Skeletal muscle satellite cell (primary cell): ENCODE measurements at regions not wholly inside any gene's neighbourhood (a gene's known extent, or its start where the extent isn't known, plus 50 kb on each side); places are given as distances from the start of the nearest gene placed in this dataset.

Source experiments
- H3K27me3 ChIP-seq: 2 replicates; pipeline ENCODE4 v1.7.0; 2013; ENCODE audit warnings: low read length; ENCODE audit not compliant: control insufficient read depth, insufficient read depth
- H3K36me3 ChIP-seq: 2 replicates; pipeline ENCODE4 v1.7.0; 2013; ENCODE audit warnings: mild to moderate bottlenecking, control low read depth, low read length; ENCODE audit not compliant: insufficient read depth
- H3K4me1 ChIP-seq: 2 replicates; pipeline ENCODE4 v1.7.0; 2013; ENCODE audit warnings: low read length; ENCODE audit not compliant: control insufficient read depth, insufficient read depth
- H3K4me2 ChIP-seq: 2 replicates; pipeline ENCODE4 v1.7.0; 2013; ENCODE audit warnings: mild to moderate bottlenecking, low read length
- H3K4me3 ChIP-seq: 2 replicates; pipeline ENCODE4 v1.7.0; 2013; ENCODE audit warnings: low read length
- H3K9ac ChIP-seq: 2 replicates; pipeline ENCODE4 v1.7.0; 2013; ENCODE audit warnings: mild to moderate bottlenecking, low read depth, low read length, moderate library complexity
- H3K9me3 ChIP-seq: replicated peaks from 2 replicates; pipeline ENCODE4 v1.7.0; 2013; ENCODE audit warnings: mild to moderate bottlenecking, control low read depth, low read length

DNA sequence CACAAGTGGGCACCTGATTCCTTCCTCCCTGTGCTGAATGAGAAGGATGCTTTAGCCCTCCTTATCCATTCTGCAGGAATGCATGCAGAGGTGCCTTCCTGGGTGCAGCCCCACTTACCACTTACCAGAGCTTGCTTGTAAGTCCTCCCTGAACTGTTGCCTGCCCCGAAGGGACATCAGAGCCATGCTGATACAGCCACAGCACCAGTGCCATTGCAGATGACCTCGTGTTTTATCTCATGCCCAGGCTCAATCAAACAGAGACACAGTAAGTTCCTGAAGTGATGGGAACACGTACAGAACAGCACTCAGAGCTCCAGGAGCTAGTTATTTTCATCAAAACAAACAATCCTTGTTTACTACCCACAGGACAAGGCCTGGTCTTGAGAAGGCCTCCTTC, 81.9 kb downstream of the ATP1A1 start:
- Histone ChIP-seq H3K27me3 (peaks cover 15% of the 10 kb centered on the region), H3K4me1 (no peaks in the 10 kb centered on the region), H3K4me3 (no peak overlapping the region), H3K9me3 (no peaks in the 10 kb centered on the region), H3K36me3 (no peaks in the 10 kb centered on the region), H3K4me2 (no peak overlapping the region), H3K9ac (no peak overlapping the region)

DNA sequence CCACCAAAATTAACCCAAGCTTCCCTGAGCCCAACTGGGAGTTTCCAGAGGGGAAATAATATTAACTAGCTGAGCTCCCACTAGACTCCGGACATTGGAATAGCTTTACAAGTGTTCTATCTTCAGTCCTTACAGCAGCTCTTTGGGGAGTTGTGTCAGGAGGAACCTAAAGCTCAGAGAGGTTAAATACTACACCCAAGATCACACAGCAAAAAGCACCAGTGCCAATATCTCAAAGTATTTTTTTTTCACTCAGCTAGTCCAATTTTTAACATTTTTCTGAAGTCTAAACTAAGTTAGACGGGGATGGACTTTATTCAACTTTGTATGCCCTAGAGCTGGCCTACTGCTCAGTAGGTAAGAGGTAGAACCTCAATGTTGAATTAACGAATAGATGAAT, 82.5 kb downstream of the ATP1A1 start:
- H3K4me2 ChIP-seq: no peak overlapping the region
- no peaks in the 10 kb centered on the region for H3K36me3 ChIP-seq
- H3K4me3 ChIP-seq: no peak overlapping the region
- peaks cover 16% of the 10 kb centered on the region for H3K27me3 ChIP-seq
- no peaks in the 10 kb centered on the region for H3K4me1 ChIP-seq
- no peaks in the 10 kb centered on the region for H3K9me3 ChIP-seq
- no peak overlapping the region for H3K9ac ChIP-seq

DNA sequence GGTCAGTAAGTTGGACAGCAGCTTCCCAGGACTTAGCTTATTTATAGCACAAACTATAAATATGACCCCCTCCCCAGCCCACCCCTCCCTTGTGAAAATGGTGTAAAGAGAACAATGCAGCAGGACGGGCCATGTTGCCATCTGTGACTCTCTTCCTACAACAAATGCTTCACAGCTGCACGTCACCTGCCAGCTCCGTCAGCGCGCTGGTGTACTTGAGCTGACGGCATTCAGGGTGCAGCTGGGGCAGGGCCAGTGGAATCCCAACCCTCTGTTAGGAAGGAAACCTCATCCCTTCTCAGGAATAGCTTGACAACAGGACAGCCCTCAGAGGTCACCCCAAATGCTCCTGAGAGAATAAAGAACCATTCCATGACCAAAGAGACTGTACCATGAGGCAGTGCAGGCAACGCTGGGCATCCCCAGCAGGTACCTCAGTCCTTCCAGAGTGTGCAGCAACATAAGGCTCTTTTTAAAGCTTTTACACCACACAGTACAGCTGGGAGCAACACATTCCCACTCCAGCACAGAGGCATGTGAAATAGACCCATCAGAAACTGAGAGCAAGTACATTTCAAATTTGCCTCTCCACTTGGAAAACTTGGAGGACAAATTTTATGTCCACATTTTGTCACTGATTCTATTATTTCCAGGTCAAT, 85.0 kb downstream of the ATP1A1 start:
- H3K36me3 ChIP-seq: no peaks in the 10 kb centered on the region
- no peak overlapping the region for H3K4me3 ChIP-seq
- H3K9ac ChIP-seq: no peak overlapping the region
- H3K4me1 ChIP-seq: no peaks in the 10 kb centered on the region
- no peak overlapping the region for H3K4me2 ChIP-seq
- no peaks in the 10 kb centered on the region for H3K9me3 ChIP-seq
- peaks cover 36% of the 10 kb centered on the region for H3K27me3 ChIP-seq

DNA sequence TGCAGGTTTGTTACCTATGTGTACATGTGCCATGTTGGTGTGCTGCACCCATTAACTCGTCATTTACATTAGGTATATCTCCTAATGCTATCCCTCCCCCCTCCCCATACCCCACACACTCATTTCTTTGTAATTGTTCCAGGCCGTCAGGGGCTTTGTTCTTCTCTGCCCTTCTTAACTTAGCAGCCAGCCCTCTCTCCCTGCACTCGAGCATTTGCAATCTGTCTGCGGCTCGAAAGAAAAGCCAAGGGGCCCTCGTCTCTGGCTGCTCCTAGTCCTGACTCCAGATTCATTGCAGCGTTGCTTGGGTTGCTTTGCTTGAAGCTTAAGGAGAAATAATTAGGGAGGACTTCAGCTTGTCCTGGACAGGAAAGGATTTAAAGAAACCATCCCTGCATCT, 85.7 kb downstream of the ATP1A1 start:
- H3K4me3 ChIP-seq: no peak overlapping the region
- H3K9me3 ChIP-seq: no peaks in the 10 kb centered on the region
- peaks cover 39% of the 10 kb centered on the region for H3K27me3 ChIP-seq
- no peak overlapping the region for H3K9ac ChIP-seq
- H3K36me3 ChIP-seq: no peaks in the 10 kb centered on the region
- H3K4me1 ChIP-seq: no peaks in the 10 kb centered on the region
- H3K4me2 ChIP-seq: no peak overlapping the region

DNA sequence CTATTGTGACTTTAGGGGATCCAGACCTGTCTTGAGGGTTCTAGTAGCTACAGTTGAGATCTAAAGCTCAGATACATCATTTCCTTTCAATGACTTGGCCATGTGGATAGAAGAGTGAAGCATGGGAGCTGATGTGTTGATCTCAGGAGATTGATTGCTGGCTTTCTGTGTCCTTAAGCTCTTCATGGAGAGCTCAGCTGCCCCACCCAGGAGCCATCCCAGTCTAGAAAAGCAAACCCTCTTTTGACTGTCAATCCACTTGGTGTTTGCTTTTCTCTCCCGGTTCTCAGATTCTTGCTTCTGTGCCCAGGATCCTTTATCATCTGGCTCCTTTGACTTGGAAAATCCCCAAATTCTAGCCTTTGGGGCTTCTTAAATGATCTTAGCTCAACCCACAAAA, 87.2 kb downstream of the ATP1A1 start:
- no peak overlapping the region for H3K4me3 ChIP-seq
- no peaks in the 10 kb centered on the region for H3K36me3 ChIP-seq
- H3K4me2 ChIP-seq: no peak overlapping the region
- no peaks in the 10 kb centered on the region for H3K9me3 ChIP-seq
- H3K27me3 ChIP-seq: peaks cover 45% of the 10 kb centered on the region
- no peaks in the 10 kb centered on the region for H3K4me1 ChIP-seq
- no peak overlapping the region for H3K9ac ChIP-seq

DNA sequence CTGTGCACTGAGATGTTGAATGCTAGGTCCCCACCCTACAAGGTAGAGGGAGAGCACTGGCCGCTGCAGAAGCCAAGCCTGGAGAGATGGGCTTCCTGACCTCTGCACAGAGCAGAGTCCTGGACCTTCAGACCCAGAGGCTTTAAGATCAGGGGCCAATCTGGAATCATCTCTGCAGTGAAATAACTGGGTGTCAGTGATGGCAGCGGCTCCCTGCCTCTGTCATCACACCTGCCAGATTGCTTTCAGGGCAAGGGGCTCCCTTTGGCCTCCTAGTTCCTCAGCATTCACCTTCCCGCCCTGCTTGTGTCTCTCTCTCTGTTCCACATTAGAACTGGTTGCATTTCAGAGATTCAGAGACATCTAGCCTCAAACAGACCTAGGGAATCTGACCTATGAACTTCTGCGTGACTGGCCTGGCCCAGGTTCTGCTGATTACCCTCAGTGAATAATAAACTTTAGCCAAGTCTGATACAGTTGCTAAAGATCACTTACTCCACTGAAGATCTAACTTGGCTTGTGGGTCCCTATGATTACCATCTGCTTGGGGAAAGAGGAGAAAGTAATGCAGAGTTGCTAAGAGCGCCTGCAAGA, 87.8 kb downstream of the ATP1A1 start:
- no peaks in the 10 kb centered on the region for H3K36me3 ChIP-seq
- no peaks in the 10 kb centered on the region for H3K9me3 ChIP-seq
- no peaks in the 10 kb centered on the region for H3K4me1 ChIP-seq
- peaks cover 50% of the 10 kb centered on the region for H3K27me3 ChIP-seq
- H3K4me2 ChIP-seq: no peak overlapping the region
- no peak overlapping the region for H3K4me3 ChIP-seq
- H3K9ac ChIP-seq: no peak overlapping the region

DNA sequence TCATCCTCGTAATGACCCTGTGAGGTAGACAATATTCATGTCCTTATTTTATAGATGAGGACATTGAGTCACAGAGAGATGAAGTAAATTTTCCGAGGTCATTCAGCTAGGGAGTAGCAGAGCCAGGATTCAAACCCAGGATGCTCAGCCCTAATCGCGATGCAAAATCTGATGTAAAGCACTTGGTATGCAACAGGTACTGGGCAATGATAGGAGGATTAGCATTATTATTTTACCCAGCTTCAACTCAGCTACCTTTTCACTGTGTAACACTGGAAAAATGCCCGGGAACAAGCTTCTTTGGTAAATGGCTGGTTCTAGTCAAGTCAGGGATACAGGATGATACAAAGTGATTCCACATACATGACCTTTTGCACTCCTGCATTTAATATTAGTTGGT, 88.7 kb downstream of the ATP1A1 start:
- H3K36me3 ChIP-seq: no peaks in the 10 kb centered on the region
- H3K9me3 ChIP-seq: no peaks in the 10 kb centered on the region
- no peak overlapping the region for H3K4me2 ChIP-seq
- no peak overlapping the region for H3K9ac ChIP-seq
- H3K4me3 ChIP-seq: no peak overlapping the region
- H3K27me3 ChIP-seq: peaks cover 57% of the 10 kb centered on the region
- no peaks in the 10 kb centered on the region for H3K4me1 ChIP-seq

DNA sequence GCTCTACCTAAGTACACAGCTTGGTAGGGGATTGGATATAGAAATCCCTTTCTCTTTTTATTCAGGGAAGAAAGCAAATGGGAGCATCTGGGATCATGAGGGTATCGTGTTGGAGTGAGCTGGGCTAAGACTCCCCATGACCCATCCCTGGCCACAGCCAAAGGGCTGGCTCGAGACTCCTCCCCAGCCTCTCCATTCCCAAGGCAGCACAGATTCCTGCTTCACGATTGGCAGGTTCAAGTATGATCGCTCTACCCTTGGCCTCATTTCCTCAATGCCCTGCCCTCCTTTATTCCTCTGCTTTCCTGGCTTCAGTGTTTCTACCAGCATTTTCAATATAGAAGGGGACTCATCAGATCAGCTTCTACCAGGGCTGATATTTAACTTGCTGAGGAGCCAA, 89.7 kb downstream of the ATP1A1 start:
- no peak overlapping the region for H3K4me3 ChIP-seq
- no peak overlapping the region for H3K9ac ChIP-seq
- H3K9me3 ChIP-seq: no peaks in the 10 kb centered on the region
- H3K27me3 ChIP-seq: peaks cover 61% of the 10 kb centered on the region
- H3K36me3 ChIP-seq: no peaks in the 10 kb centered on the region
- no peaks in the 10 kb centered on the region for H3K4me1 ChIP-seq
- no peak overlapping the region for H3K4me2 ChIP-seq

DNA sequence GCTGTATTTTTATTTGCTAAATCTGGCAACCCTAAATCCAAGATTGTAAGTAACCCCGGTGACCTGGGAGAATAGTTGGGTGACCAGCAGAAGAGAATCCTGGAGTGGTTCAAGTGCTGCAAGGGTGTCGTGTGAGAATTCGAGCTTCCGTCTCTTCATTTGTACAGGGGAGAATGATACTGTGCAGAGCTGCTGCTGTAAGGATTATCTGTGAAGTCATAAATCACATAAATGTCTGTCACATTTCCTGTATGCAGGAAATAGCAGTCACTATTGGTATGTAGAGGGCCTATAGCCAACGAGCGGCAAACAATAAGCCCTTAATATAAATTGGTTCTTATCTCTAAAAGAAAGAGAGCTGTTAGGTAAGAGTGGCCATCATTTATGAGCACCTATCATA, 90.7 kb downstream of the ATP1A1 start:
- Histone ChIP-seq H3K4me1 (no peaks in the 10 kb centered on the region), H3K27me3 (peaks cover 57% of the 10 kb centered on the region), H3K4me2 (no peak overlapping the region), H3K4me3 (no peak overlapping the region), H3K9ac (no peak overlapping the region), H3K9me3 (no peaks in the 10 kb centered on the region), H3K36me3 (no peaks in the 10 kb centered on the region)
